Caco-2 (cell line): ENCODE measurements at regions not wholly inside any gene's neighbourhood (a gene's known extent, or its start where the extent isn't known, plus 50 kb on each side); places are given as distances from the start of the nearest gene placed in this dataset.
A peak's percentile ranks its signal among the peaks of the same experiment; 100 is the strongest.

Experiments
- BruUV-seq: library from RNA; stranded (reverse); fragments of 400-500 nt; replicated peaks from 2 replicates; lab custom pipeline; 2021; lab: Mats Ljungman, UMichigan
- CTCF ChIA-PET: fragments of 300-600 bp; sonication (Branson Sonifier 250); formaldehyde crosslinking; loops from one replicate; lab custom pipeline; 2022; ENCODE audit warnings: antibody characterized with exemption; lab: Charles Lee
- POLR2A ChIA-PET: fragments of 300-600 bp; sonication (Branson Sonifier 250); formaldehyde crosslinking; loops from one replicate; lab custom pipeline; 2022; ENCODE audit warnings: antibody characterized with exemption; lab: Charles Lee
- DNase-seq, 2 experiments: peaks; one replicate each; pipeline versions ENCODE4 v3.0.0 to v3.0.0-alpha.2; 2020 to 2022
- H3K27me3 ChIP-seq: replicated peaks from 2 replicates; pipeline ENCODE4 v1.6.0; 2011; ENCODE audit warnings: low read length; ENCODE audit not compliant: control insufficient read depth, insufficient read depth
- H3K36me3 ChIP-seq: 2 replicates; pipeline ENCODE4 v1.5.1; 2011; ENCODE audit warnings: low read length; ENCODE audit not compliant: control insufficient read depth, insufficient read depth
- H3K4me1 ChIP-seq: fragments of 250-450 bp; sonication (Bioruptor Pico); 2 replicates; pipeline ENCODE4 v1.5.1; 2020; ENCODE audit warnings: mild to moderate bottlenecking
- H3K4me3 ChIP-seq: 2 replicates; pipeline ENCODE4 v1.5.1; 2011; ENCODE audit warnings: low read depth, mild to moderate bottlenecking, control low read depth, low read length
- H3K9me3 ChIP-seq: fragments of 250-450 bp; sonication (Bioruptor Pico); 2 replicates; pipeline ENCODE4 v1.5.1; 2020; ENCODE audit warnings: mild to moderate bottlenecking, moderate library complexity
- H3K27ac Mint-ChIP-seq: one replicate; pipeline ENCODE4 v1.8.0; 2022; ENCODE audit warnings: mixed read lengths; ENCODE audit not compliant: unreplicated experiment
- H3K27me3 Mint-ChIP-seq: one replicate; pipeline ENCODE4 v1.8.0; 2022; ENCODE audit warnings: mixed read lengths; ENCODE audit not compliant: insufficient read depth, unreplicated experiment
- H3K36me3 Mint-ChIP-seq: one replicate; pipeline ENCODE4 v1.8.0; 2022; ENCODE audit warnings: mild to moderate bottlenecking, mixed read lengths; ENCODE audit not compliant: insufficient read depth, unreplicated experiment
- H3K4me1 Mint-ChIP-seq: one replicate; pipeline ENCODE4 v1.8.0; 2022; ENCODE audit warnings: low read depth, mixed read lengths; ENCODE audit not compliant: unreplicated experiment
- H3K4me3 Mint-ChIP-seq: one replicate; pipeline ENCODE4 v1.8.0; 2022; ENCODE audit warnings: mild to moderate bottlenecking, moderate library complexity, mixed read lengths; ENCODE audit not compliant: unreplicated experiment
- H3K9me3 Mint-ChIP-seq: one replicate; pipeline ENCODE4 v1.8.0; 2022; ENCODE audit warnings: mixed read lengths; ENCODE audit not compliant: unreplicated experiment
- CTCF ChIP-seq, 2 experiments: fragments of 200-600 bp in 1 of 2; IDR thresholded peaks; 1 replicate in 1 of 2; 2 replicates in 1 of 2; pipeline versions ENCODE4 v1.5.1 to v1.8.0; 2011 to 2022; ENCODE audit warnings: antibody characterized with exemption in 1 of 2, control low read depth in 1 of 2, inconsistent platforms in 1 of 2, low read depth in 1 of 2, low read length in 1 of 2, mild to moderate bottlenecking in 1 of 2, moderate library complexity in 1 of 2; ENCODE audit not compliant: insufficient read depth in 1 of 2, severe bottlenecking in 1 of 2, unreplicated experiment in 1 of 2
- intact Hi-C: fragments of 100-400 bp; cut with micrococcal nuclease; formaldehyde crosslinking; loops from one replicate; pipeline ENCODE4 v1.10.0; 2022; ENCODE audit not compliant: unreplicated experiment

GRCh38 chr12:102722147-102722546 lies 194.9 kb downstream of the PAH start:
- H3K4me3 ChIP-seq = no peak overlapping the region
- no peaks in the 10 kb centered on the region for H3K27me3 Mint-ChIP-seq
- BruUV-seq = no TSS peak

GRCh38 chr12:102708108-102708507 lies 208.9 kb downstream of the PAH start:
- no peak for DNase-seq
- intact Hi-C loops = no loop called here
- Histone ChIP-seq H3K27me3 (no peaks in the 10 kb centered on the region), H3K36me3 (no peaks in the 10 kb centered on the region), H3K9me3 (no peaks in the 10 kb centered on the region), H3K4me1 (no peaks in the 10 kb centered on the region), H3K4me3 (no peak overlapping the region)
- POLR2A ChIA-PET = no interaction called here
- Mint-ChIP-seq H3K36me3 (no peaks in the 10 kb centered on the region), H3K9me3 (no peaks in the 10 kb centered on the region), H3K4me3 (no peak overlapping the region), H3K27me3 (peaks cover 11% of the 10 kb centered on the region), H3K4me1 (no peaks in the 10 kb centered on the region), H3K27ac (no peak overlapping the region)
- no peak for TF ChIP-seq CTCF (IDR thresholded peaks at IDR 0.05; ENCODE audit: insufficient read depth in 1 of 2, low read depth in 1 of 2, low read length in 1 of 2, severe bottlenecking in 1 of 2, unreplicated experiment in 1 of 2)
- CTCF ChIA-PET = no interaction called here
- no TSS peak for BruUV-seq

More at GRCh38 chr12:102722147-102722546, 194.9 kb downstream of the PAH start:
- no peaks in the 10 kb centered on the region for H3K9me3 ChIP-seq
- H3K27me3 ChIP-seq = no peaks in the 10 kb centered on the region
- no peaks in the 10 kb centered on the region for H3K36me3 ChIP-seq
- no peaks in the 10 kb centered on the region for H3K4me1 Mint-ChIP-seq
- DNase-seq = no peak
- TF ChIP-seq CTCF (IDR thresholded peaks at IDR 0.05; ENCODE audit: insufficient read depth in 1 of 2, low read depth in 1 of 2, low read length in 1 of 2, severe bottlenecking in 1 of 2, unreplicated experiment in 1 of 2) = no peak
- no peak overlapping the region for H3K27ac Mint-ChIP-seq
- ChIA-PET CTCF (no interaction called here), POLR2A (no interaction called here)
- no peaks in the 10 kb centered on the region for H3K9me3 Mint-ChIP-seq
- intact Hi-C loops = no loop called here
- H3K4me1 ChIP-seq = no peaks in the 10 kb centered on the region
- no peaks in the 10 kb centered on the region for H3K36me3 Mint-ChIP-seq
- H3K4me3 Mint-ChIP-seq = no peak overlapping the region

GRCh38 chr12:102702447-102703114 lies 214.5 kb downstream of the PAH start:
- ChIA-PET POLR2A (no interaction called here), CTCF (interaction anchor here (0.6 to 1.6 kb wide), 5 partner anchors 23 to 944 kb away, joined by 3 to 6 read pairs (median 3); no protein-coding TSS in a partner anchor)
- H3K4me3 ChIP-seq = no peak overlapping the region
- peak; percentile 66 to 72 for TF ChIP-seq CTCF (IDR thresholded peaks at IDR 0.05; ENCODE audit: insufficient read depth in 1 of 2, low read depth in 1 of 2, low read length in 1 of 2, severe bottlenecking in 1 of 2, unreplicated experiment in 1 of 2)
- H3K9me3 ChIP-seq = no peaks in the 10 kb centered on the region
- peak; percentile 51 to 60 for DNase-seq
- no peak overlapping the region for H3K27ac Mint-ChIP-seq
- no peaks in the 10 kb centered on the region for H3K27me3 ChIP-seq
- intact Hi-C loops = loop anchor here (1.0 to 5.0 kb wide), 4 partner anchors 165 to 762 kb away; no protein-coding TSS in a partner anchor
- BruUV-seq = no TSS peak
- no peaks in the 10 kb centered on the region for H3K4me1 ChIP-seq
- H3K9me3 Mint-ChIP-seq = no peaks in the 10 kb centered on the region
- no peaks in the 10 kb centered on the region for H3K4me1 Mint-ChIP-seq
- no peak overlapping the region for H3K4me3 Mint-ChIP-seq
- no peaks in the 10 kb centered on the region for H3K36me3 Mint-ChIP-seq
- no peaks in the 10 kb centered on the region for H3K36me3 ChIP-seq
- H3K27me3 Mint-ChIP-seq = peaks cover 15% of the 10 kb centered on the region
